Subcutaneous abdominal adipose tissue (tissue), 5 donors: ENCODE measurements at regions not wholly inside any gene's neighbourhood (a gene's known extent, or its start where the extent isn't known, plus 50 kb on each side); places are given as distances from the start of the nearest gene placed in this dataset.
"Not testable (repeated sequence)": the region's sequence is repeated elsewhere in the genome, so short reads cannot be mapped to it uniquely, and the experiment has no call there.

Experiments used
- H3K27ac ChIP-seq: one replicate; pipeline ENCODE4 v1.7.0; 2013; ENCODE audit warnings: low read depth, mild to moderate bottlenecking, inconsistent platforms, low read length, moderate library complexity
- H3K27me3 ChIP-seq, 5 donors: one replicate each; pipeline ENCODE4 v1.7.0; 2013; ENCODE audit warnings: low read length in 5 of 5, inconsistent platforms in 1 of 5; ENCODE audit not compliant: control insufficient read depth in 5 of 5, insufficient read depth in 4 of 5
- H3K36me3 ChIP-seq, 5 donors: one replicate each; pipeline ENCODE4 v1.7.0; 2013; ENCODE audit warnings: low read length in 5 of 5; ENCODE audit not compliant: control insufficient read depth in 5 of 5, insufficient read depth in 5 of 5
- H3K4me1 ChIP-seq, 5 donors: one replicate each; pipeline ENCODE4 v1.7.0; 2013; ENCODE audit warnings: low read length in 5 of 5, mild to moderate bottlenecking in 3 of 5, moderate library complexity in 1 of 5; ENCODE audit not compliant: control insufficient read depth in 5 of 5, insufficient read depth in 5 of 5
- H3K4me3 ChIP-seq, 5 donors: one replicate each; pipeline ENCODE4 v1.7.0; 2013; ENCODE audit warnings: low read length in 5 of 5, low read depth in 1 of 5
- H3K9ac ChIP-seq, 5 donors: one replicate each; pipeline ENCODE4 v1.7.0; 2013; ENCODE audit warnings: low read length in 5 of 5, mild to moderate bottlenecking in 4 of 5, moderate library complexity in 3 of 5
- H3K9me3 ChIP-seq, 5 donors: one replicate each; pipeline ENCODE4 v1.7.0; 2013; ENCODE audit warnings: low read length in 5 of 5; ENCODE audit not compliant: control insufficient read depth in 5 of 5
- donor health status: healthy.
- donor health status: healthy.
- donor health status: healthy.
- donor health status: healthy.
- donor health status: healthy.

GRCh38 chr1:244330318-244330625 is 121.4 kb downstream of the ADSS2 start:
- no peaks in the 10 kb centered on the region for H3K27me3 ChIP-seq
- H3K9me3 ChIP-seq: peaks cover 0 to 5% (median 0%) of the 10 kb centered on the region in 5 donors
- no peak overlapping the region for H3K9ac ChIP-seq
- no peak overlapping the region for H3K4me3 ChIP-seq
- no peak overlapping the region for H3K27ac ChIP-seq
- no peaks in the 10 kb centered on the region for H3K36me3 ChIP-seq
- no peaks in the 10 kb centered on the region for H3K4me1 ChIP-seq

GRCh38 chr1:244332761-244333160 is 118.9 kb downstream of the ADSS2 start:
- not testable (repeated sequence) for H3K9ac ChIP-seq, H3K27me3 ChIP-seq, H3K27ac ChIP-seq, H3K4me1 ChIP-seq, H3K36me3 ChIP-seq, H3K4me3 ChIP-seq, H3K9me3 ChIP-seq

GRCh38 chr1:244334315-244334714 is 117.4 kb downstream of the ADSS2 start:
- H3K27ac ChIP-seq, H3K27me3 ChIP-seq, H3K9me3 ChIP-seq, H3K36me3 ChIP-seq, H3K9ac ChIP-seq, H3K4me3 ChIP-seq, H3K4me1 ChIP-seq: not testable (repeated sequence)

- not testable (repeated sequence) for H3K9ac ChIP-seq, H3K9me3 ChIP-seq, H3K4me1 ChIP-seq, H3K27ac ChIP-seq, H3K36me3 ChIP-seq, H3K27me3 ChIP-seq, H3K4me3 ChIP-seq
Observed at GRCh38 chr1:244334842-244335241, 116.9 kb downstream of the ADSS2 start.

GRCh38 chr1:244335456-244335855 is 116.3 kb downstream of the ADSS2 start:
- H3K4me3 ChIP-seq: no peak overlapping the region
- H3K9ac ChIP-seq: no peak overlapping the region
- no peaks in the 10 kb centered on the region for H3K4me1 ChIP-seq
- no peak overlapping the region for H3K27ac ChIP-seq
- no peaks in the 10 kb centered on the region for H3K9me3 ChIP-seq
- H3K36me3 ChIP-seq: no peaks in the 10 kb centered on the region
- H3K27me3 ChIP-seq: no peaks in the 10 kb centered on the region

- no peaks in the 10 kb centered on the region for H3K9me3 ChIP-seq
- no peak overlapping the region for H3K4me3 ChIP-seq
- H3K27ac ChIP-seq: no peak overlapping the region
- H3K36me3 ChIP-seq: no peaks in the 10 kb centered on the region
- H3K4me1 ChIP-seq: peaks cover 0 to 2% (median 0%) of the 10 kb centered on the region in 5 donors
- H3K27me3 ChIP-seq: no peaks in the 10 kb centered on the region
- no peak overlapping the region for H3K9ac ChIP-seq
Observed at GRCh38 chr1:244336232-244336899, 115.3 kb downstream of the ADSS2 start.

GRCh38 chr1:244337839-244338238 is 113.9 kb downstream of the ADSS2 start:
- no peak overlapping the region for H3K27ac ChIP-seq
- no peak overlapping the region for H3K9ac ChIP-seq
- no peaks in the 10 kb centered on the region for H3K36me3 ChIP-seq
- no peaks in the 10 kb centered on the region for H3K9me3 ChIP-seq
- H3K4me3 ChIP-seq: no peak overlapping the region
- peaks cover 0 to 3% (median 0%) of the 10 kb centered on the region in 5 donors for H3K27me3 ChIP-seq
- peaks cover 0 to 6% (median 0%) of the 10 kb centered on the region in 5 donors for H3K4me1 ChIP-seq

- H3K27me3 ChIP-seq: peaks cover 0 to 3% (median 0%) of the 10 kb centered on the region in 5 donors
- no peaks in the 10 kb centered on the region for H3K9me3 ChIP-seq
- no peaks in the 10 kb centered on the region for H3K36me3 ChIP-seq
- H3K9ac ChIP-seq: no peak overlapping the region
- H3K27ac ChIP-seq: no peak overlapping the region
- H3K4me3 ChIP-seq: no peak overlapping the region
- H3K4me1 ChIP-seq: peaks cover 0 to 6% (median 0%) of the 10 kb centered on the region in 5 donors
Observed at GRCh38 chr1:244339073-244339692, 112.5 kb downstream of the ADSS2 start.

- no peak overlapping the region for H3K4me3 ChIP-seq
- H3K27me3 ChIP-seq: peaks cover 0 to 3% (median 0%) of the 10 kb centered on the region in 5 donors
- H3K36me3 ChIP-seq: no peaks in the 10 kb centered on the region
- peaks cover 0 to 6% (median 0%) of the 10 kb centered on the region in 5 donors for H3K4me1 ChIP-seq
- no peak overlapping the region for H3K9ac ChIP-seq
- H3K9me3 ChIP-seq: no peaks in the 10 kb centered on the region
- H3K27ac ChIP-seq: no peak overlapping the region
Observed at GRCh38 chr1:244339776-244340175, 111.9 kb downstream of the ADSS2 start.

- no peak overlapping the region for H3K4me3 ChIP-seq
- H3K36me3 ChIP-seq: no peaks in the 10 kb centered on the region
- H3K4me1 ChIP-seq: peaks cover 0 to 6% (median 0%) of the 10 kb centered on the region in 5 donors
- H3K27ac ChIP-seq: no peak overlapping the region
- no peak overlapping the region for H3K9ac ChIP-seq
- no peaks in the 10 kb centered on the region for H3K9me3 ChIP-seq
- peaks cover 0 to 3% (median 0%) of the 10 kb centered on the region in 5 donors for H3K27me3 ChIP-seq
Observed at GRCh38 chr1:244340396-244340795, 111.3 kb downstream of the ADSS2 start.
